ENCODE measurements at regions not wholly inside any gene's neighbourhood (a gene's known extent, or its start where the extent isn't known, plus 50 kb on each side); places are given as distances from the start of the nearest gene placed in this dataset.

DNA sequence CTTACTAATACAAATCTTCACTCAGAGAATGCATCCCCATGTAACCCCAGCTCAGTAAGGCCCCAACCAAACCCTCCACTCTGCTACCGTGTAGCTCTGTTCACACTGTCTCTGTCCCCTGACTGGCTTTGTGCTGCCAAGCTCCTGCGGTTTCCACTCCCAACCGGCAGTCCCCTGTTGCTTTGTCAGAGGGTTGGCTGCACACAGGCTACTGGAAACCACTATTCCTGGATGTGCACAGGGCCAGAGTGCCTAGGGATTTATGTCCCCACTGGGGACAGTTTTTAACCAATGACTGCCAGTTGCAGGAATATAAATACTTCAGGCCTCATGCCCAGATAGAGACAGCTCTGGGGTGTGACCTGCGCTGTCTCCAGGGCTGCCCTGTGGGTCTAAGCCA, 157.1 kb upstream of the C16orf82 start:
- no peak for TF ChIP-seq EZH2 (IDR thresholded peaks at IDR 0.05; ENCODE audit: borderline replicate concordance, low read depth, low read length, severe bottlenecking)
- TF ChIP-seq, protein P1, sequence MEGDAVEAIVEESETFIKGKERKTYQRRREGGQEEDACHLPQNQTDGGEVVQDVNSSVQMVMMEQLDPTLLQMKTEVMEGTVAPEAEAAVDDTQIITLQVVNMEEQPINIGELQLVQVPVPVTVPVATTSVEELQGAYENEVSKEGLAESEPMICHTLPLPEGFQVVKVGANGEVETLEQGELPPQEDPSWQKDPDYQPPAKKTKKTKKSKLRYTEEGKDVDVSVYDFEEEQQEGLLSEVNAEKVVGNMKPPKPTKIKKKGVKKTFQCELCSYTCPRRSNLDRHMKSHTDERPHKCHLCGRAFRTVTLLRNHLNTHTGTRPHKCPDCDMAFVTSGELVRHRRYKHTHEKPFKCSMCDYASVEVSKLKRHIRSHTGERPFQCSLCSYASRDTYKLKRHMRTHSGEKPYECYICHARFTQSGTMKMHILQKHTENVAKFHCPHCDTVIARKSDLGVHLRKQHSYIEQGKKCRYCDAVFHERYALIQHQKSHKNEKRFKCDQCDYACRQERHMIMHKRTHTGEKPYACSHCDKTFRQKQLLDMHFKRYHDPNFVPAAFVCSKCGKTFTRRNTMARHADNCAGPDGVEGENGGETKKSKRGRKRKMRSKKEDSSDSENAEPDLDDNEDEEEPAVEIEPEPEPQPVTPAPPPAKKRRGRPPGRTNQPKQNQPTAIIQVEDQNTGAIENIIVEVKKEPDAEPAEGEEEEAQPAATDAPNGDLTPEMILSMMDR (IDR thresholded peaks at IDR 0.05; ENCODE audit: borderline replicate concordance, extremely low read depth, low read length, poor library complexity, severe bottlenecking): no peak
- no peaks in the 10 kb centered on the region for H3K79me2 ChIP-seq (ENCODE audit: insufficient read depth, low read length)
- no peaks in the 10 kb centered on the region for H3K36me3 ChIP-seq (ENCODE audit: insufficient read depth, low read length)
- H3K27me3 ChIP-seq (ENCODE audit: insufficient read depth, low read length, poor library complexity): peaks cover 6% of the 10 kb centered on the region
- H3K9ac ChIP-seq (ENCODE audit: low read depth, low read length): no peak overlapping the region
- H2AFZ ChIP-seq (ENCODE audit: low read depth, low read length): no peak overlapping the region
- H3K4me2 ChIP-seq (ENCODE audit: insufficient read depth, low read length): no peak overlapping the region
- no peak overlapping the region for H3K27ac ChIP-seq (ENCODE audit: low read length)
- DNase-seq: no peak
- no peak overlapping the region for H3K4me3 ChIP-seq (ENCODE audit: low read depth in 1 of 2, low read length in 2 of 2)
- no peaks in the 10 kb centered on the region for H4K20me1 ChIP-seq (ENCODE audit: insufficient read depth, low read length)
- no peaks in the 10 kb centered on the region for H3K4me1 ChIP-seq (ENCODE audit: insufficient read depth, low read length)
- no peak for ATAC-seq (ENCODE audit: insufficient read depth, low read depth)
- no peaks in the 10 kb centered on the region for H3K9me3 ChIP-seq (ENCODE audit: insufficient read depth, low read length, severe bottlenecking)

DNA sequence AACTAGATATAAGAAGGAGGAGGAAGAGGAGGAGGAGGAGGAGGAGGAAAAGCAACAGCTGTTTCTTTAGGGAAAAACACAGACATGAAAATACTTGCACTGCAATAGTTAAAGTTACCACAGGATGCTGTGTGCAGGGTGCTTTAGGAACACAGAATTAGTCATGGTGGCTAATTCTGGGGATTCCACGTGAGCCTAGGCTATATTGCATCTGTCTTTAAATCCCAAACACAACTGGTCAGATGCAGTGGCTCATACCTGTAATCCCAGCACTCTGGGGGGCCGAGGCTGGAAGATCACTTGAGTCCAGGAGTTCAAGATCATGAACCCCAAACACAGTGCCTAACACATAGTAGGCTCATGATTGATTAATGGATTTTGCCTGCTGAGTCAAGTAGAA, 155.3 kb upstream of the C16orf82 start:
- Histone ChIP-seq H3K36me3 (ENCODE audit: insufficient read depth, low read length) (no peaks in the 10 kb centered on the region), H3K27me3 (ENCODE audit: insufficient read depth, low read length, poor library complexity) (peaks cover 5% of the 10 kb centered on the region), H2AFZ (ENCODE audit: low read depth, low read length) (no peak overlapping the region), H4K20me1 (ENCODE audit: insufficient read depth, low read length) (no peaks in the 10 kb centered on the region), H3K4me3 (ENCODE audit: low read depth in 1 of 2, low read length in 2 of 2) (no peak overlapping the region), H3K27ac (ENCODE audit: low read length) (no peak overlapping the region), H3K79me2 (ENCODE audit: insufficient read depth, low read length) (no peaks in the 10 kb centered on the region), H3K9me3 (ENCODE audit: insufficient read depth, low read length, severe bottlenecking) (no peaks in the 10 kb centered on the region), H3K9ac (ENCODE audit: low read depth, low read length) (no peak overlapping the region), H3K4me1 (ENCODE audit: insufficient read depth, low read length) (no peaks in the 10 kb centered on the region), H3K4me2 (ENCODE audit: insufficient read depth, low read length) (no peak overlapping the region)
- TF ChIP-seq, protein P1 (IDR thresholded peaks at IDR 0.05; ENCODE audit: borderline replicate concordance, extremely low read depth, low read length, poor library complexity, severe bottlenecking): no peak
- no peak for TF ChIP-seq EZH2 (IDR thresholded peaks at IDR 0.05; ENCODE audit: borderline replicate concordance, low read depth, low read length, severe bottlenecking)
- DNase-seq (no peak), ATAC-seq (ENCODE audit: insufficient read depth, low read depth) (no peak)

DNA sequence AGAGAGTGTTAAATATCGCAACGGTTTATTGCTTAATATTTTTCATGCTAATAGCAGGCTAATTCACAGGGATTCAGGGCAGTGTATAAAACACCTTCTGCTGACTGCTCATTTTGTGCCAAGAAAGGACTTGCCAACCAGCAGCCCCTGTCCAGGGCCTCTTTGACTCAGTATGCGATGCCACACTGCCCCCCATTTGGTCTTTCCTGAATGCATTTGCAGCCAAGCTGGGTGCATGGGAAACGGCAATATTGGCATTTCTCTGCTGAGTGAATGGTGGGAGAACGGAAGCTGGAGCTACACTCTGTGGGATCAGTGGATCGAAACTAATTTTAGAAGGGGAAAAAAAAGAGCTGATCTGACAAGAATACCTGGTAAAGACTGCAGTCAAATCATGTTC, 152.9 kb upstream of the C16orf82 start:
- Histone ChIP-seq H3K4me3 (ENCODE audit: low read depth in 1 of 2, low read length in 2 of 2) (no peak overlapping the region), H3K4me2 (ENCODE audit: insufficient read depth, low read length) (no peak overlapping the region), H3K9me3 (ENCODE audit: insufficient read depth, low read length, severe bottlenecking) (no peaks in the 10 kb centered on the region), H3K27me3 (ENCODE audit: insufficient read depth, low read length, poor library complexity) (peaks cover 4% of the 10 kb centered on the region), H3K4me1 (ENCODE audit: insufficient read depth, low read length) (no peaks in the 10 kb centered on the region), H2AFZ (ENCODE audit: low read depth, low read length) (no peak overlapping the region), H3K36me3 (ENCODE audit: insufficient read depth, low read length) (no peaks in the 10 kb centered on the region), H3K27ac (ENCODE audit: low read length) (no peak overlapping the region), H3K9ac (ENCODE audit: low read depth, low read length) (no peak overlapping the region), H3K79me2 (ENCODE audit: insufficient read depth, low read length) (no peaks in the 10 kb centered on the region), H4K20me1 (ENCODE audit: insufficient read depth, low read length) (no peaks in the 10 kb centered on the region)
- no peak for TF ChIP-seq EZH2 (IDR thresholded peaks at IDR 0.05; ENCODE audit: borderline replicate concordance, low read depth, low read length, severe bottlenecking)
- TF ChIP-seq, protein P1 (IDR thresholded peaks at IDR 0.05; ENCODE audit: borderline replicate concordance, extremely low read depth, low read length, poor library complexity, severe bottlenecking): no peak
- DNase-seq (no peak), ATAC-seq (ENCODE audit: insufficient read depth, low read depth) (no peak)

All from DND-41 (cell line).